ENCODE measurements at regions not wholly inside any gene's neighbourhood (a gene's known extent, or its start where the extent isn't known, plus 50 kb on each side); places are given as distances from the start of the nearest gene placed in this dataset.
"Not testable (repeated sequence)": the region's sequence is repeated elsewhere in the genome, so short reads cannot be mapped to it uniquely, and the experiment has no call there.

GRCh38 chr11:67940440-67940839, 63.5 kb downstream of the UNC93B1 start:
- DNase-seq (ENCODE audit: low spot score), result not testable (repeated sequence)

- DNase-seq (ENCODE audit: low spot score), result not testable (repeated sequence)
These were observed 64.9 kb downstream of the UNC93B1 start for GRCh38 chr11:67938964-67939363.

GRCh38 chr11:67938371-67938770, 65.5 kb downstream of the UNC93B1 start:
- not testable (repeated sequence) for DNase-seq (ENCODE audit: low spot score)

GRCh38 chr11:67923565-67923964, 80.3 kb downstream of the UNC93B1 start:
- not testable (repeated sequence) for DNase-seq (ENCODE audit: low spot score)

GRCh38 chr11:67920546-67920945, 83.4 kb downstream of the UNC93B1 start:
- not testable (repeated sequence) for DNase-seq (ENCODE audit: low spot score)

GRCh38 chr11:67912184-67912583, 91.7 kb downstream of the UNC93B1 start:
- not testable (repeated sequence) for DNase-seq (ENCODE audit: low spot score)

- DNase-seq (ENCODE audit: low spot score), result not testable (repeated sequence)
These were observed 92.7 kb downstream of the UNC93B1 start for GRCh38 chr11:67911211-67911610.

- DNase-seq (ENCODE audit: low spot score), result not testable (repeated sequence)
These were observed 93.1 kb downstream of the UNC93B1 start for GRCh38 chr11:67910803-67911202.

- DNase-seq (ENCODE audit: low spot score), result not testable (repeated sequence)
These were observed 96.9 kb downstream of the UNC93B1 start for GRCh38 chr11:67906969-67907368.

- DNase-seq (ENCODE audit: low spot score), result not testable (repeated sequence)
These were observed 104.4 kb downstream of the UNC93B1 start for GRCh38 chr11:67899462-67899861.

GRCh38 chr11:67893487-67893886, 110.4 kb downstream of the UNC93B1 start:
- not testable (repeated sequence) for DNase-seq (ENCODE audit: low spot score)

GRCh38 chr11:67889646-67890045, 114.3 kb downstream of the UNC93B1 start:
- DNase-seq (ENCODE audit: low spot score), result not testable (repeated sequence)

- DNase-seq (ENCODE audit: low spot score), result not testable (repeated sequence)
These were observed 115.8 kb downstream of the UNC93B1 start for GRCh38 chr11:67888056-67888455.

GRCh38 chr11:67886672-67887071, 117.2 kb downstream of the UNC93B1 start:
- DNase-seq (ENCODE audit: low spot score), result not testable (repeated sequence)

GRCh38 chr11:67886207-67886606, 117.7 kb downstream of the UNC93B1 start:
- DNase-seq (ENCODE audit: low spot score), result not testable (repeated sequence)

- DNase-seq (ENCODE audit: low spot score), result not testable (repeated sequence)
These were observed 118.3 kb downstream of the UNC93B1 start for GRCh38 chr11:67885574-67885973.

- DNase-seq (ENCODE audit: low spot score), result not testable (repeated sequence)
These were observed 118.9 kb downstream of the UNC93B1 start for GRCh38 chr11:67884761-67885558.

GRCh38 chr11:67884073-67884757, 119.7 kb downstream of the UNC93B1 start:
- not testable (repeated sequence) for DNase-seq (ENCODE audit: low spot score)

- not testable (repeated sequence) for DNase-seq (ENCODE audit: low spot score)
These were observed 121.6 kb downstream of the UNC93B1 start for GRCh38 chr11:67882304-67882703.

GRCh38 chr11:67881836-67882235, 122.1 kb downstream of the UNC93B1 start:
- DNase-seq (ENCODE audit: low spot score), result not testable (repeated sequence)

GRCh38 chr11:67880594-67881196, 123.2 kb downstream of the UNC93B1 start:
- not testable (repeated sequence) for DNase-seq (ENCODE audit: low spot score)

GRCh38 chr11:67878666-67879065, 125.2 kb downstream of the UNC93B1 start:
- DNase-seq (ENCODE audit: low spot score), result not testable (repeated sequence)

GRCh38 chr11:67877316-67877715, 126.6 kb downstream of the UNC93B1 start:
- not testable (repeated sequence) for DNase-seq (ENCODE audit: low spot score)

Data from hematopoietic multipotent progenitor cell treated with erythropoietin and hydrocortisone succinate and interleukin-3 and kit ligand, for 17 days (in vitro differentiated cells).